Kidney epithelial cell (primary cell): ENCODE measurements at regions not wholly inside any gene's neighbourhood (a gene's known extent, or its start where the extent isn't known, plus 50 kb on each side); places are given as distances from the start of the nearest gene placed in this dataset.

ENCODE experiments used
- DNase-seq: peaks from one replicate; pipeline ENCODE4 v3.0.0-alpha.2; 2010; ENCODE audit warnings: low read depth
- H3K27me3 ChIP-seq: 2 replicates; pipeline ENCODE4 v1.6.0; 2011; ENCODE audit warnings: low read length; ENCODE audit not compliant: control insufficient read depth, insufficient read depth
- H3K36me3 ChIP-seq: 2 replicates; pipeline ENCODE4 v1.5.1; 2011; ENCODE audit warnings: low read length; ENCODE audit not compliant: control insufficient read depth, insufficient read depth
- H3K4me3 ChIP-seq: 2 replicates; pipeline ENCODE4 v1.5.1; 2011; ENCODE audit warnings: low read depth, mild to moderate bottlenecking, control low read depth, low read length
- TF ChIP-seq, protein P1 (sequence below): IDR thresholded peaks from 2 replicates; pipeline ENCODE4 v1.5.1; 2011; ENCODE audit warnings: mild to moderate bottlenecking, moderate library complexity, low read length, control low read depth, inconsistent platforms; ENCODE audit not compliant: insufficient read depth, poor library complexity, severe bottlenecking

DNA sequence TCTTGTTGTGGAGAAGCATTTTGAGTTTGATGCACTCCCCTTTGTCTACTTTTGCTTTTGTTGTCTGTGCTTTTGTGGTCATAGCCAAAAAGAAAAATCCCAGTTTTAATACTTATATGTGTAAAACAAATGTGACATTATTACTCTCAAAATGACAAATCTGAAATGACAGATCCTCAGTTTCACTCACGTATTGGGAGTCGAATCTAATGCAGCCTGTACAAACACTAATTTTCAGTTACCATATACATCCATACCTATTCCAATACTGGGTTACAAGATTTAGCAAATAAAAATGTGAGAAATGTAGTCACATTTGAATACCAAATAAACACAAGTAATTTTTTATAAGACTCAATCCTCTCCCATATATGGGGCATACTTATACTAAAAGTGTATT, 148.2 kb upstream of the ZNF516 start:
- no peaks in the 10 kb centered on the region for H3K36me3 ChIP-seq
- H3K4me3 ChIP-seq, result no peak overlapping the region
- no peak for DNase-seq
- H3K27me3 ChIP-seq, result no peaks in the 10 kb centered on the region
- TF ChIP-seq, protein P1, sequence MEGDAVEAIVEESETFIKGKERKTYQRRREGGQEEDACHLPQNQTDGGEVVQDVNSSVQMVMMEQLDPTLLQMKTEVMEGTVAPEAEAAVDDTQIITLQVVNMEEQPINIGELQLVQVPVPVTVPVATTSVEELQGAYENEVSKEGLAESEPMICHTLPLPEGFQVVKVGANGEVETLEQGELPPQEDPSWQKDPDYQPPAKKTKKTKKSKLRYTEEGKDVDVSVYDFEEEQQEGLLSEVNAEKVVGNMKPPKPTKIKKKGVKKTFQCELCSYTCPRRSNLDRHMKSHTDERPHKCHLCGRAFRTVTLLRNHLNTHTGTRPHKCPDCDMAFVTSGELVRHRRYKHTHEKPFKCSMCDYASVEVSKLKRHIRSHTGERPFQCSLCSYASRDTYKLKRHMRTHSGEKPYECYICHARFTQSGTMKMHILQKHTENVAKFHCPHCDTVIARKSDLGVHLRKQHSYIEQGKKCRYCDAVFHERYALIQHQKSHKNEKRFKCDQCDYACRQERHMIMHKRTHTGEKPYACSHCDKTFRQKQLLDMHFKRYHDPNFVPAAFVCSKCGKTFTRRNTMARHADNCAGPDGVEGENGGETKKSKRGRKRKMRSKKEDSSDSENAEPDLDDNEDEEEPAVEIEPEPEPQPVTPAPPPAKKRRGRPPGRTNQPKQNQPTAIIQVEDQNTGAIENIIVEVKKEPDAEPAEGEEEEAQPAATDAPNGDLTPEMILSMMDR, result no peak

DNA sequence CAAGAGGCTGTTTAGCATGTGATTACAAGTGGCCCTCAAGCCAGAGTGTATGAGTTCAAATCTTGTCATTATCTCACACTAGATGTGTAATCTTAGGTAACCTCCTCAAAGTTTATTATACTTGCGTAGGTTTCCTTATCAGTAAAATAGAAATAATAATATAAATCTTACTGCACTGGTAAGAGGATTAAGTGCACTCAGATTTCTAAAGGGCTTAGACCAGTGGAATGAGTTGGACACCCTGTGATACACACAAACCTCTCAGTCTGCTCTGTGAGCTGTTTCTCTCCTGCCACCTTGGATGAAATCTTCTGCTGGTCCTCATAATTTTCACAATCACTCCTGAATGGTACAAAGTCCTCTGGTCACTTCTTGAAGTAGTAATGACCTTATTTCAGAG, 145.4 kb upstream of the ZNF516 start:
- H3K4me3 ChIP-seq, result no peak overlapping the region
- no peak for DNase-seq
- no peaks in the 10 kb centered on the region for H3K27me3 ChIP-seq
- TF ChIP-seq, protein P1, result no peak
- H3K36me3 ChIP-seq, result no peaks in the 10 kb centered on the region

DNA sequence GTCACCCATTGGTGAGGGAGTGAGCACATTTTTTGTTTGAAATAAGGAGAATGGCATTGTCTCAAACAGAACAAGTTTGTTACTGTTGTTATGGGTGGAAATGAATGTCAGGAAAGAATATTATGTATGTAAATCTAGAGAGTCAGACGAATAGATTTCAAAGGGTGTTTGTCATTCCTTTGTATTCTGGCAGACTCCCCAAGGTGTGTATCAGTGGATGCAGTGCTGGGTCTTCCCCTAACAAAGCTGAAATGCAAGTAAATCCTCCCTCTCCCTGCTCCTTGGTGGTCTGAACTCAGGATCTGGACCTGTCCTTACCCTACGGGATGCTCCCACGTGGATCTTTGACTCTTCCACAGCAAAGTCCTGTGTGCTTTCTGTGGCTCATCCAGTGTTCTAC, 139.5 kb upstream of the ZNF516 start:
- TF ChIP-seq, protein P1, result no peak
- no peaks in the 10 kb centered on the region for H3K27me3 ChIP-seq
- DNase-seq, result no peak
- H3K36me3 ChIP-seq, result no peaks in the 10 kb centered on the region
- no peak overlapping the region for H3K4me3 ChIP-seq

DNA sequence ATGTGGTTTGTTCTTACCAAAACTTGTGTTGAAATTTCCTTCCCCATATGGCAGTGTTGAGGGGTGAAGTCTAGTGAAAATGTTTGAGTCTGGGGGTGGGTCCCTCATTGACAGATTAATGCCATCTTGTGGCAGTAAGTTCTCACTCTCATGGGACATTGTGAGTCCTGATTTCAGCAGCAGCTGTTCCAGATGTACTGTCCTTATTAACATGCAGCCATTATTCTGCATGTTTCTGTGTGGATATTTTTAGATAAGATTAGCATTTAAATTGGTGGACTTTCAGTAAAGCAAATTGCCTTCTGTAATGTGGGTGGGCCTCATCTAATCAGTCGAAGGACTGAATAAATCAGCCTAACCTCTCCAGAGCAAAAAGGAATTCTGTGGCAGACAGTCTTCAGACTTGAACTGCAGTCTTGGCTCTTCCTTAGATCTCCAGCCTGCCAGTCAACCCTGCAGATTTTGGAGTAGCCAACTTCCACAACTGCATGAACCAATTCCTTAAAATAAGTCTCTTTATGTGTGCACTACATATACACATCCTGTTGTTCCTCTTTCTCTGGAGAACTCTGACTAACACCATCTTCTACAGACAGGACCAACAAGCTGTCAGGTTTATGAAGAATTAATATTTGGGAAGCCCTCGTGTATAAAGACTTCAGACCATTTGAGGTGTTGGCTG, 138.7 kb upstream of the ZNF516 start:
- no peak for DNase-seq
- Histone ChIP-seq H3K27me3 (no peaks in the 10 kb centered on the region), H3K4me3 (no peak overlapping the region), H3K36me3 (no peaks in the 10 kb centered on the region)
- TF ChIP-seq, protein P1, result no peak

DNA sequence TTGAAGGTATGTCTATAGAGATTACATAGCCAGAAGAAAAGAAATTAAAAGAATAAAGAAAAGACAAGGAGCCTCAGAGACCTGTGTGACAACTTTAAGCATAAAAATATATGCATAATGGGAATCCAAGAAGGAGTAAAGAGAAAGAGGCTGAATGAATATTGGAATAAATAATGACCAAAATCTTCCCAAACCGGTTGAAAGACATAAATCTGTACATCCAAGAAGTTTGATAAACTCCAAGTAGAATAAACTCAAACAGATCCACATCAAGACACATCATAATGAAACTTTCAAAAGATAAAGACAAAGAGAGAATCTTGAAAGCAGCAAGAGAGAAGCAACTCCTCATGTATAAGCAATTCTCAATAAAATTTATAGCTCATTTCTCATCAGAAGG, 132.4 kb upstream of the ZNF516 start:
- TF ChIP-seq, protein P1, result no peak
- no peaks in the 10 kb centered on the region for H3K36me3 ChIP-seq
- H3K4me3 ChIP-seq, result no peak overlapping the region
- no peaks in the 10 kb centered on the region for H3K27me3 ChIP-seq
- DNase-seq, result no peak

DNA sequence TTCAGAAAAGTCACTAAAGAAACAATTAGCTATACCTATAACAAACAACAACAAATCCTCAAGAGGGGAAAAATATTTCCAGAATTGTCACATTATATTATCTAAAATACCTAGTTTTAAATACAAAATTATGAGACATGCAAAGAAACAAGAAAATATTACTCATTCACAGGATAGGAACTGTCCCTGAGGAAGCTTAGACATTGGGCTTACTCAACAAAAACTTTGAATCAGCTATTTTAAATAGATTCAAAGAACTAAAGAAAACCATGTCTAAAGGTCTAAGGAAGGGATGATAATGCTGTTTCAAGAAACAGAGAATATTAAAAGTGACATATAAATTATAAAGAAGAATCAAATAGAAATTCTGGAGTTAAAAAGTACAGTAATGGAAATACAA, 131.9 kb upstream of the ZNF516 start:
- Histone ChIP-seq H3K4me3 (no peak overlapping the region), H3K36me3 (no peaks in the 10 kb centered on the region)

More for the DNA sequence above, 131.9 kb upstream of the ZNF516 start:
- TF ChIP-seq, protein P1, result no peak
- DNase-seq, result no peak
- H3K27me3 ChIP-seq, result no peaks in the 10 kb centered on the region
